BE2C (cell line): ENCODE measurements at regions not wholly inside any gene's neighbourhood (a gene's known extent, or its start where the extent isn't known, plus 50 kb on each side); places are given as distances from the start of the nearest gene placed in this dataset.

Source experiments
- DNase-seq: peaks from one replicate; pipeline ENCODE4 v3.0.0-alpha.2; 2020
- H3K27me3 ChIP-seq: fragments of 250-450 bp; sonication (Bioruptor Pico); 2 replicates; pipeline ENCODE4 v1.5.1; 2020; ENCODE audit warnings: mild to moderate bottlenecking
- H3K36me3 ChIP-seq: fragments of 250-450 bp; sonication (Bioruptor Pico); 2 replicates; pipeline ENCODE4 v1.5.1; 2020; ENCODE audit warnings: mild to moderate bottlenecking
- H3K4me1 ChIP-seq: fragments of 250-450 bp; sonication (Bioruptor Pico); 2 replicates; pipeline ENCODE4 v1.5.1; 2020
- H3K4me3 ChIP-seq: 2 replicates; pipeline ENCODE4 v1.5.1; 2011; ENCODE audit warnings: low read depth, low read length
- H3K9me3 ChIP-seq: fragments of 250-450 bp; sonication (Bioruptor Pico); 2 replicates; pipeline ENCODE4 v1.5.1; 2020
- TF ChIP-seq, protein P1 (sequence below): IDR thresholded peaks from 2 replicates; pipeline ENCODE4 v1.5.1; 2012; ENCODE audit warnings: mild to moderate bottlenecking, low read depth, low read length

DNA sequence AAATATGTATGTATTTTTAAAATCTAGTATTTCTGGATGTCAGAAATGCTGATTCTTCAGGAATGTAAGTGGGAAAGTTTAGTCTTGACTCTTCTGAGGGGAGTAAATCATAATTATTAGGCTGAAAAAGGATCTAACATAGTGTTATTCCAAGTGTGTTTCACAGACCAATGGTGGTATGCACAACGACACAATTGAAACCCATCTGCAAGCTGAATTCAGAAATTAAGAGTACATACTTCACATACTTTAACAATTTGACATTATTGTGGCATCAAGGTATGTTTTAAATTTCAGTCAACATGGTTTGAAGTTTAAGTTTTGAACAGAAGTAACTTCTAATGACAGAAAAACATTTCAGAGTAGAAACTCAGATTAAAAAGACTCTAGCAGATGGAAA, 236.7 kb downstream of the SLC7A11 start:
- Histone ChIP-seq H3K4me3 (no peak overlapping the region), H3K4me1 (no peaks in the 10 kb centered on the region), H3K9me3 (no peaks in the 10 kb centered on the region), H3K27me3 (no peaks in the 10 kb centered on the region), H3K36me3 (no peaks in the 10 kb centered on the region)
- TF ChIP-seq, protein P1, sequence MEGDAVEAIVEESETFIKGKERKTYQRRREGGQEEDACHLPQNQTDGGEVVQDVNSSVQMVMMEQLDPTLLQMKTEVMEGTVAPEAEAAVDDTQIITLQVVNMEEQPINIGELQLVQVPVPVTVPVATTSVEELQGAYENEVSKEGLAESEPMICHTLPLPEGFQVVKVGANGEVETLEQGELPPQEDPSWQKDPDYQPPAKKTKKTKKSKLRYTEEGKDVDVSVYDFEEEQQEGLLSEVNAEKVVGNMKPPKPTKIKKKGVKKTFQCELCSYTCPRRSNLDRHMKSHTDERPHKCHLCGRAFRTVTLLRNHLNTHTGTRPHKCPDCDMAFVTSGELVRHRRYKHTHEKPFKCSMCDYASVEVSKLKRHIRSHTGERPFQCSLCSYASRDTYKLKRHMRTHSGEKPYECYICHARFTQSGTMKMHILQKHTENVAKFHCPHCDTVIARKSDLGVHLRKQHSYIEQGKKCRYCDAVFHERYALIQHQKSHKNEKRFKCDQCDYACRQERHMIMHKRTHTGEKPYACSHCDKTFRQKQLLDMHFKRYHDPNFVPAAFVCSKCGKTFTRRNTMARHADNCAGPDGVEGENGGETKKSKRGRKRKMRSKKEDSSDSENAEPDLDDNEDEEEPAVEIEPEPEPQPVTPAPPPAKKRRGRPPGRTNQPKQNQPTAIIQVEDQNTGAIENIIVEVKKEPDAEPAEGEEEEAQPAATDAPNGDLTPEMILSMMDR = no peak
- no peak for DNase-seq

GRCh38 chr4:138003248-138003647, 238.9 kb downstream of the SLC7A11 start:
- TF ChIP-seq, protein P1 = no peak
- Histone ChIP-seq H3K4me3 (no peak overlapping the region), H3K27me3 (no peaks in the 10 kb centered on the region), H3K9me3 (no peaks in the 10 kb centered on the region), H3K4me1 (no peaks in the 10 kb centered on the region), H3K36me3 (no peaks in the 10 kb centered on the region)
- no peak for DNase-seq

- Histone ChIP-seq H3K4me3 (no peak overlapping the region), H3K4me1 (no peaks in the 10 kb centered on the region), H3K27me3 (no peaks in the 10 kb centered on the region), H3K9me3 (no peaks in the 10 kb centered on the region), H3K36me3 (no peaks in the 10 kb centered on the region)
- no peak for DNase-seq
- TF ChIP-seq, protein P1 = no peak
These were observed 243.3 kb downstream of the SLC7A11 start for GRCh38 chr4:137998666-137999429.

DNA sequence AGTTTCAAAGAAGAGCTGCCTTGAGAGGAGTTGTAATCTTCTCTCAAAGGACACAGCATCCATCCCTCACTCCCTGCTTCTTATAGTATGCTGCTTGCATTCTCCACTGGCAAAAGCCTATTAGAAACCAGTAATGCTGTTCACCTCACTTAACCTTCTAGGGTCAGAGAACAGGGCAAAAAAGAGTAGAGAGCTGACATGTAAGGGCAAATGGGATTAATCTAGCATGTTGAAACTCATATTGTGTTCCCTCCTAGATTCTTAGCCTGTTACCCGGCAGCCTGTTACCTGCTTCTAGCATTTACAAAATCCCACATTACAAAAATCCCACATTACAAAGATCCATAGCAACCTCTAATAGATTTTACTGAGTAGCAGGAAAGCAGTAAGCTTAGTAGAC, 244.7 kb downstream of the SLC7A11 start:
- TF ChIP-seq, protein P1 = no peak
- Histone ChIP-seq H3K36me3 (no peaks in the 10 kb centered on the region), H3K9me3 (no peaks in the 10 kb centered on the region), H3K27me3 (no peaks in the 10 kb centered on the region), H3K4me3 (no peak overlapping the region), H3K4me1 (no peaks in the 10 kb centered on the region)
- no peak for DNase-seq

DNA sequence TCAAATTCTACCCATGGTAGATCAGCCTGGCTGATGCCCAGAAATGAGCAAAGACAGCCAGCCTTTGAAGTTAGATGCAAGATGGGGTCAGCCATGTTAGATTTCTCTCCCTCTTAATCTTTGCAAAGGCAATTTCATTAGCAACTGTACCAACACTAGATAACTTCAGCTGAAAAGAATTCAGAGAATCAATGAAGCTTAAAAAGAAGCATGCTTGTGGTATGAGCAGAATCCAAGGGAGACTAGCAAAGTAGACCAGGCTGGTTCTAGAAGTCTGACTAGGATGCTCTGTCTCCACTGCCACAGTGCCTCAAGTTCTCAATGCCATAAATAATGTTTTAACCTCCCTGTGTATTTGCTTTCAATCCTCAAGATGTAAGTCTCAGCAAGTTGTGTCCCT, 247.3 kb downstream of the SLC7A11 start:
- no peaks in the 10 kb centered on the region for H3K27me3 ChIP-seq
- H3K4me1 ChIP-seq = no peaks in the 10 kb centered on the region
- TF ChIP-seq, protein P1 = no peak
- DNase-seq = no peak
- H3K9me3 ChIP-seq = no peaks in the 10 kb centered on the region
- H3K36me3 ChIP-seq = no peaks in the 10 kb centered on the region
- no peak overlapping the region for H3K4me3 ChIP-seq

GRCh38 chr4:137993232-137993631, 248.9 kb downstream of the SLC7A11 start:
- Histone ChIP-seq H3K4me3 (no peak overlapping the region), H3K9me3 (no peaks in the 10 kb centered on the region), H3K27me3 (no peaks in the 10 kb centered on the region), H3K36me3 (no peaks in the 10 kb centered on the region), H3K4me1 (no peaks in the 10 kb centered on the region)
- DNase-seq = no peak
- TF ChIP-seq, protein P1 = no peak
